NCI-H2171 (cell line): ENCODE measurements at regions not wholly inside any gene's neighbourhood (a gene's known extent, or its start where the extent isn't known, plus 50 kb on each side); places are given as distances from the start of the nearest gene placed in this dataset.
"Not testable (repeated sequence)": the region's sequence is repeated elsewhere in the genome, so short reads cannot be mapped to it uniquely, and the experiment has no call there.

ENCODE experiments used
- DNase-seq: peaks from one replicate; lab custom pipeline; 2025; lab: John Stamatoyannopoulos, UW

DNA sequence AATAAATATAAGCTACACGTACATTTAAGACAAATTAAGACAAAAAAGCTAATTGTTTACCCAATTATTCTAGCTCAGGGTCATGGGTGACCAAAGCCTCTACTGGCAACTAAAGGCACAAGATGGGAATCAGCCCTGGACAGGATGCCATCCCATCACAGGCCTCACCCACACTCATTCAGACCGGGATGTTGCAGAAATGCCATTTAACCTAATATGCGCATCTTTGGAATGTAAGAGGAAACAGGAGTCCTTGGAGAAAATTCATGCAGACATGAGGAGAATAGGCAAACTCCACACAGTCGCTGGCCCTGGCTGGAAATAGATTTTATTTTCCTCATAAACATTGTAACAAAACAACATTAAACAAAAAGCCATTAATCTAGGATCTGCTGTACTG, 2003.8 kb upstream of the CDH9 start:
- DNase-seq: no peak

DNA sequence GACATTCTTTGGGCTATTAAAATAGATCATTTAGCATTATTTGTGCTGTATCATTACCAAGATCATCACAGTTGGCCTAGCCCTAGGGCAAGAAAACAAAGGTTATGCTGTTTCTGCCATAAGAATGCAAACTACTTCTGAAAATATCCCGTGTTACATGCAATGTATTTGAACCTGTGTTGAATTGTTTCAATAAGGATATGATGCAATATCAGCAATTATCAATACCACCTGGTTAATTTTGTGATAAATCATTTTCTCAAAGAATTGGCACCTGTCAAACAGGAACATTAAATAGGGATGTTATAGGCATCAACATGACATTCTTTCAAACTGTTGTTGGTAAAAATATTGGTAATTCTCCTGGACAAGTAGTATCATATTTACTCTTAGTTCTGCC, 2002.0 kb upstream of the CDH9 start:
- no peak for DNase-seq

DNA sequence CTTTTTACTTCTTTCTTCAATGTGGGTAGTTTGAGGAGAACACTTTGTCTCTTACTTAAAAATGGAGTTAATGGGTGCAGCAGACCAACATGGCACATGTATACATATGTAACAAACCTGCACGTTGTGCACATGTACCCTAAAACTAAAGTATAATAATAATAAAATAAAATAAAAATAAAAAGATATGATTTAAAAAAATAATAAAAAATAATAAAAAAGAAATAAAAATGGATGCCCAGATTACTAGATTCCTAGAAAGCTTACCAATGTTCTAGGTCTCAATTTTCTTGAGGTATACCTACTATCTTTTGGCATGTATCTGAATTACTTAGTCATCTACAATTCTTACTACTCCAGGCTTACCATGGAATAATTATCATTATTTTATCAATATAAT, 2001.6 kb upstream of the CDH9 start:
- no peak for DNase-seq

DNA sequence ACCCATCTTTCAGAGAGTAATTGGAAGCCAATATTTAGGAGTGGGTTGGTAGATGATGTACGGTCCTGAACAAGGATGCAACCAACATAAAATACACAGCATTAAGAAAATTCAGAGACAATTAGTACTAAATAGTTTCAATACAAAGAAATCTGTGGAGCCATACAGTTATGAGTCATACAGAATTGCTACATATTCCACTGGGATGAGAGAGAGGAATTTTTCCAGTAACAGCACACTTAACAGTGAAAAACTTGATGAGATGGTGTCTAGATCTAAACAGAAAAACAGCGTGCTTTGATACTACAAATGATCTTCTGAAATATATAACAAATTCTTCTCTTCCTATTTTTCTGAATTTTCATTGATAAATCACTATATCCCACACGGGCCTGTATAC, 1999.3 kb upstream of the CDH9 start:
- no peak for DNase-seq

DNA sequence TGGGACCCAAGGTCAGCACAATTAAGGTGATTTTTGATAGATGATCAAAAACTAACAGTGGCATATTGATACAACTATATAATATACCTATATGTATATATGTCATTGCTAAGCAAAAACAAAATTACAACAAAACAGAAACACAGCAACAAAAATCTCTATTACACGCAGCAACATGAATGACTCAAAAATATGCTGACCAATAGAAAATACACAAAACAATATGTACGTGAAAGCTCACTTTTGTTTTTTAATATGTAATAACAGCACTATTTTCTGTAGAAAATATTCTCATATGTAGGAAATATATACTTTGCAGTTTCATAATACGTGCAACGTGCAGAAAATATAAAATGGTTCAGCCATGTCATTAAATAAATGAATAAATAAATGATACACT, 1985.7 kb upstream of the CDH9 start:
- no peak for DNase-seq

DNA sequence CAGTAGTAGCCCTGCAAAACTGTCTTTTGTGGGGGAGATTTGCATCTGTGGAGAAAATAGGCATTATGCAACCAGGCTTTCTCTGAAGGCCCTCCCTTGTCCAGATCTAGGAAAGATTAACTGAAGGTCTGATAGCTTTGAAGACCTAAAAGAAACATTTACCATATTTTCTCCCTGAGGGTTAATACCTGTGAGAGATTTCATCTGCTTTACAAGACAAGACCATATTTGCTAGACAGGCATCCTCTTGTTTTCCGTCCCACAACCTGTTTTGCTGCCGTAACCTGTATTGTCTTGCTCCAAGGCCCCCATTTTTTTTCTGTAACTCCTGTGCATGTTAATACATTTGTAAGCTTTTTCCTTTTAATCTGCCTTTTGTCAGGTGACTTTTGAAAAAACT, 1985.2 kb upstream of the CDH9 start:
- DNase-seq: no peak

DNA sequence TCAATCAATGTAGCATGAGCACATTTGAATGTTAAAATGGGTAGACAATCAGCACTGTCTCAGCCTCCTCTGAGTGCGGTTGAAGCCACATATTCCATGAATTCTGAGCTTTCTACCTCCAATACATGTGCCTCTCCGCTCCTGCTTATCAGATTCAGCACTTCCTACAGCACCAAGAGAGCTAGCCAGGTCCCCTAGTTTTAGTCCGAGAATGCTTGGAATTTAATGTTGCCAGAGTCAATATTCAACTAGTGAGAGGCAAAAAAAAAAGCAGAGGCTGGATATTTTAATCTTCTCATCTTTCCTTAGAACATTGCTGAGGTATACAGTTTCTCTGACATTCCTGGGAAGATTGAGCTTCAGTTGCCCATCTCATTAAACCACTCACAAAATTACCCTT, 1979.1 kb upstream of the CDH9 start:
- DNase-seq: no peak

DNA sequence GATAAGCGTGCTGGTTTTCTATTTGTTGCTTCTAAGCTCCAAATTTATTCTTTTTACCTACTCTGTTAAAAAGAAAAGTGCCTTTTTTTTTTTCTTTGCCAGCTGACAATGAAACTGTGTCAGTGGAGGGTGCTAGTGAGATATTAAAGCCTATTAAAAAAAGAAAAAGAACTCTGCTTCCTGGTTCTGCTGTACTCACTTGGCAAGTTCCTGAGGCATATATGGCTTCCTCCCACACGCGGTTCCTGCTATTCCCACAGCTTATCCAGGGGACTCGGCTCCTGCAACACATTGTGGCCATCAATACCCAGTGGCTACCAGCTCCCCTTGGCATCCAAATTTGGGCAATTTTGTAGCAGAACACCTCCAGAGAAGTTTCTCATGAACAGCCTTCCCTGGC, 1977.7 kb upstream of the CDH9 start:
- no peak for DNase-seq

DNA sequence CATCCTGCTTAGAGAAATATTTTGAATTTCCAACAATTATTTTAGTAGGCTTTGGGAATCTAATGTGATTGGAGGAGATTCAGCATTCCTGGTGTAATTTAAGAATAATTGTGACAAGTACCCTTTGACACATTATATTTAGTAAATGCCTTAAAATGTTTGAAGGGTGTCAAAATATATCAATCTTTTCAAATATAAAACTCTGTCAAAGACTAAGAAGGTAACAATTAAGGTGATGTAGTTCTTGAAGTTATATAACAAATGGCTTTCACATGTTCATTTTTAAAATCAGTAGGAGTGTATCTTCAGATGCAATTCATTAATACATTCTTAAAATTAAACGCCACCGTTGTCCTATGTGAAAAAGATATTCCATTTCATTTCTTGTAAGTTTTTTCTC, 1977.1 kb upstream of the CDH9 start:
- DNase-seq: no peak

DNA sequence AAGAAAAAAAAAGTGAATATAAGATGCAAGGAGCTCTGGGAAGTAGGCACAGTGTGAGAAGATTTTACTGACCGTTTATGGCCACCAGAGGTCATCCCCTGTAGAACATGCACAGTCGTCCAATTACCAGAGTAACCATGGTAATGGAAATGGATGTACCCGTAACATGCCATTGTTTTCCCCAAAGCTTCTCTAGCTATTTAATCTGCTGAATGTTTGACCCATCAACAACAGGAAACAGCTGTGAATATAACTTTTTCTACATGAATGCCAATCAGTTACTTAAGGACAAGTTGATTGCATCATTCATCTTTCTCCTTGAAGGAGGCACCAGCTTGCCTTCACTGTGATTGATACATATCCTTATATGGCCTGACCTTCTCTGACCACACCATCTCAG, 1967.0 kb upstream of the CDH9 start:
- no peak for DNase-seq

DNA sequence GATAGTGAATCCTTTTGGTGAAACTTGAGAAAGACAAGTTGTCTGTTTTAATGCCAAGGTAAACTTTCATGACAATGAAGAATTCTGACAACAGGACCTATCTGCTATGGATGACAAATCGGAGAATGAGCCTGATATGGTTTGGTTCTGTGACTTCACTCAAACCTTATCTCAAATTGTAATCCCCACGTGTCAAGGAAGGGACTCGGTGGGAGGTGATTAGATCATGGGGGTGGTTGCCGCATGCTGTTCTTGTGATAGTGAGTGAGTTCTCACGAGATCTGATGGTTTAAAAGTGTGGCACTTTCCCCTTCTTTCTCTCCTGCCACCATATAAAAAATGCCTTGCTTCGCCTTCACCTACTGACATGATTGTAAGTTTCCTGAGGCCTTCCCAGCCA, 1964.1 kb upstream of the CDH9 start:
- no peak for DNase-seq

DNA sequence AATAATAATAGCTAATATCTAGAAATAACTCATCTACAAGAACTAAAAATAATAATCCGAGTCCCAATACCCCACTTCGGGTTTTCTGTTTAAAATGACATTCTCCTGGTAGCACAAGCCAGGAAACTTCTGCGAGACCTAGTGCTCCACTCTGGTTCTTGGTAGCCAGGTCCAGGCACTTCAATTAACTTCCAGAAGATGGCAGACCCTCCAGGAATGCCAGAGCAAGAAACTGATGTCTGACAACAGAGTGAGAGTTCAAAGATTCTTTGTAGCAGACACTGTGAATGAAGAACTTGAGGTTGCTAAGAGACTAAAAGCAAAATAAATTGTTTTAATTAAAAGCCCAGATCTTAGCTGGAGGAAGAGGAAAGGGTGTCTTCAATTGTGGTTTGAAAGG, 1963.3 kb upstream of the CDH9 start:
- no peak for DNase-seq

DNA sequence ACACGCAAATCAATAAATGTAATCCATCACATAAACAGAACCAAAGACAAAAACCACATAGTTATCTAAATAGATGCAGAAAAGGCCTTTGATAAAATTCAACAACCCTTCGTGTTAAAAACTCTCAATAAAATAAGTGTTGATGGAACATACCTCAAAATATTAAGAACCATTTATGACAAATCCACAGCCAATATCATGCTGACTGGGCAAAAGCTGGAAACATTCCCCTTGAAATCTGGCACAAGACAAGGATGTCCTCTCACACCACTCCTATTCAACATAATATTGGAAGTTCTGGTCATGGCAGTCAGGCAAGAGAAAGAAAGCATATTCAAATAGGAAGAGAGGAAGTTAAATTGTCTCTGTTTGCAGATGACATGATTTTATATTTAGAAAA, 1946.3 kb upstream of the CDH9 start:
- DNase-seq: no peak

DNA sequence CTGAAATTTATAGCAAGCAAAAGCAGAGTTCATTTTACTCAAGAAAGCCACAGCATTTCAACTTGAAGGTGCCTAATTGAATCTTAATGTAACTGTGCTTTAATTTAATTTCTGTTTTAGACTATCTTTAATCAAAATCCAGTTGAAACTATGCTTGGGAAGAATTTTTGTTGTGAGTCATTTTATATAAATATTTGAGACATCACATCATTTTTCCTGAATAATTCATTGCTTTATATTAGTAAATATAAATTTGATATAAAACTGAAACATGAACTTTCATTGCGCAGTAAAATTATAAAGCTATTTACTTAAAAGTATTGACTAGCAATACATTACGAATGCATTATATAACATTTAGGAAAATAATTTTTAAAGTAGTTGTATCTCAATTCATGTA, 1937.1 kb upstream of the CDH9 start:
- no peak for DNase-seq

DNA sequence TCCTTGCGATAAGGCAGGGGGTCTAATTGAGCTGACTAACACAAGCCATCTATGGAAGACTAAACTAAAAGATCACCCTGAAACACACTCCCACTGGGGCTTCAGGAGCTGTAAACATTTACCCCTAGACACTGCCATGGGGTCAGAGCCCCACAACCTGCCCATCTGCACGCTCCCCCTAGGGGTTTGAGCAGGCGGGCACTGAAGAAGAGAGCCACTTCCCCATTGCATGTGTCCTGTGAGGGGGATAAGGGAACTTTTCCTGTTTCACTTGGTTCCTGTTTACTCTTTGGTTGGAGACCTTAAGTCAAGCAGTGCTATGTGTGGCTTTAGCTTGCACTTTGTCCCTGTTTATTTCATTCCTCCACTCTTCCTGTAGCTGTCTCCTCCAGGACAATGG, 1929.5 kb upstream of the CDH9 start:
- DNase-seq: no peak

DNA sequence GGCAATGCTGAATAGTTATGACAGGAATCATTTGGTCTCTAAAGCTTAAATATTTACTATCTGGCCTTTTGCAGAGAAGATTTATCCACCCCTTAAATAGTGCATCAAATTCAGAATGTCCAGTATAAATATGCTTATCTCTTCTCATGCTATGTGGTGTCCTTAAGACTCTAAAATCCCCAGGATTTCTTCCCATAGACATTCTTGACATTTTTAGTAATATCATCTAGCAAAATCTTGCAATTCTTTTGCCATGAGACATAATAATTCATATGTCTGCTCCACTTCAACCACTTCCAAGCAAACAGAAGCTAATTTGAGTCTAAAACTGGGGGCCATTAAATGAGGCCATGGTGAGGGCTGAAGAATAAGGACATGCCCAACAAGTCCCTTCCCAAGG, 1923.4 kb upstream of the CDH9 start:
- no peak for DNase-seq

DNA sequence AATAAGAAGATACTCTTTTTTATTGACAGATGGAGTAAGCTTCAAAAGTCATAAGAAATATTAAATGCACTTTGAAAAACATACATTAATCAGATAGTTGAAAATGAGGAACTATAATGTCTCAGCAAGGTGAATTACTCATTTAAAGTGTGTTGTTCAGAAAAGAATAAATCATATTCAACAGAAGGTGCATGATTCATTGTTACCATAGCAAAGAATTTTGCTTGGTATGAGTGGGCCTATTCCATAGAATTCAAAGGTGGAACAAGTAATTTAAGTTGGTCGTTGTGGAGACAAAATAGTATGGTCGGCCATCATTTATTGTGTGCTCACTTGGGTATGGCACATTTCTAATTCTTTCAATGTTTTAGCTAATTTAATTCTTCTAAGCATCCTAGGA, 1920.2 kb upstream of the CDH9 start:
- DNase-seq: no peak

DNA sequence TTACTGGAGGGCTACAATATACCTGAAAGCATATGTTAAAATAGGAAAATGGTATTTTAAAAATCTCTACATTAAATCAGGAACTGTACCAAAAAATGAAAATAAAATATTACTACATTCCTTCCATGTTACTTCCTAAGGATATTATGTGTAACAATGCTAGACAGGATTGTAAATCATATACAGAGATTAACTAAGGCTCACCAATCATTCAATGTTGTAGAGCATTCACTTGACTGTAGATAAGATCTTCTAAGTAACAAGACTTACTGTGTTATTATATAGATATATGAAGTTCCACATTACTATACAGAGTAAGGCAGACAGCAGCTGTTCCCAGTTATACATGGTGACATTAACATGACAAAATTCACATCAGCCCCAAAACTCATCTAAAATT, 1919.1 kb upstream of the CDH9 start:
- DNase-seq: no peak

DNA sequence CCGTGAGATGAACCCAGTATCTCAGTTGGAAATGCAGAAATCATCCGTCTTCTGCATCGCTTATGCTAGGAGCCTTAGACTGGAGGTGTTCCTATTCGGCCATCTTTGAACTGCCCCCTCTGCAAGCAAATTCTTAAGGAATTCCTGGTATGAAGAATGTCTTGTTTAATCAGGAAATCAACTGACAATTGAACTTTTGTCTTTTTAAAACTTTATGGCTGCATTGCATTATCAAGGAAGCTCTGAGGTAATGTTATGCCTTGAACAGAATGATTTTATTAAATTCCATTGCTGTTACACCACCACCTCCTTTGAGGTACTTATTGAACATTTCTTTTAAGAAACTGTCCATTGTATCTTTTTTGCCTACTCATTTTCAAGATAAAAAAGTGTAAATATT, 1915.7 kb upstream of the CDH9 start:
- DNase-seq: no peak

DNA sequence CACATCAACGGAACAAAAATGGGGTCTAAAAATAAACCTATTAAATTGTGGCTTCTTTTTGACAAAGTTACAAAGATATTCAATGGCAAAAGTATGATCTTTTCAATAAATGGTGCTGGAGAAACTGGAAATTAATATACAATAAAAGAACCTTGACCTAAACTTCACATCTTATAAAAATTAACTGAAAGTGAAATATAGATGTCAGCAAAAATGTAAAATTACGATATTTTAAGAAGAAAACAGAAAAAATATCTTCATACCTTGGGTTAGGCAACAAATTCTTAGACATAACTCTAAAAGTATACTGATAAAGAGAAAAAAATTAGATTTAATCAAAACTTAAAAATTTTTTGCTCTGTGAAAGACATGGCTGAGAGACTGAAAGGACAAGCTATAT, 1909.5 kb upstream of the CDH9 start:
- DNase-seq: no peak

DNA sequence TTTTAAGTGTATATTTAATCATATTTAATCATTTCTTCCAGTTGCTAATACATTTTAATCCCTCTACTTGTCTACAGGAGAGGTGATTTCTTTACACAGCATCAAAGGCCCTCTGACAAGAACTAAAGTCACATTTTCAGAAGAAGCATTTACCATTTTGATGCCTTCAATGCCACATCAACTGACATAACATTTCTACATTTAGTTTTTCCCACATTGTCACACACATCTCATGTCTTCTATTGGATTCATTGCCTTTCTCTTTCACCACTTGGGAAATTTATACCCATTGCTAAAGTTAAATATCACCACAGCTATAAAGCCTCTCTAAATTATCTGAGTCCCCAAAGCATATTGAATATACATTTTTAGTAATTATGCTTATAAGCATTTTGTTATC, 1907.5 kb upstream of the CDH9 start:
- no peak for DNase-seq

DNA sequence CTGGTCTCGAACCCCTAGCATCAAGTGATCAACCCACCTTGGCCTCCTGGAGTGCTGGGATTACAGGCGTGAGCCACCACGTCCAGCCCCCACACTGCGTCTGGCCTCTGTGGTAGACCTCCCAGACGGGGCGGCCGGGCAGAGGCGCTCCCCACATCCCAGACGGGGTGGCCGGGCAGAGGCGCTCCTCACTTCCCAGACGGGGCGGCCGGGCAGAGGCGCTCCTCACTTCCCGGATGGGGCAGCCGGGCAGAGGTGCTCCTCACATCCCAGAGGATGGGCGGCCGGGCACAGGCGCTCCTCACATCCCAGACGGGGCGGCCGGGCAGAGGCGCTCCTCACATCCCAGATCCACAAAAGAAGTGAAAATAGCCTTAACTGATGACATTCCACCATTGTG, 1891.0 kb upstream of the CDH9 start:
- not testable (repeated sequence) for DNase-seq

DNA sequence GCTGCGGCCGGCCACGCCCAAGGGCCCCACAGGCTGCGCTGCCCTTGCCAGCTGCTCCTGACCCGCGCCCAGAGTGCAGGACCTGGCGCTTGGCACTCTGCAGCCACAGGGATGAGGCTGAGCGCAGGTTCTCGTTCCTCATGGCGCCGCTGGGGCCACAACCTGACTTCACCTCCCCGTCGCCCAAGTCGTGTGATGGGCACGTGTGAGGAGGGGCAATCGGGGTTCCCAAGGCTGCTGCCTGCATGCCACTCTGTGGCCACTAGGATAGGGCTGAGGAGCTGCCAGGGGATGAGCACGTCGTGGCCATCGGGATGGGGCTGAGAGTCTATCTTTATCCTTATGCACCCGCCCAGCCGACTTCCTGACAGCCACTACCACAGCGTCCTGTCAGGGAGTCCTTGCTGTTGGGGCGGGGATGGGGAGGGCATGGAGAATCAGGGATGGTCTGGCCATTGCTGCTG, 1890.0 kb upstream of the CDH9 start:
- not testable (repeated sequence) for DNase-seq

DNA sequence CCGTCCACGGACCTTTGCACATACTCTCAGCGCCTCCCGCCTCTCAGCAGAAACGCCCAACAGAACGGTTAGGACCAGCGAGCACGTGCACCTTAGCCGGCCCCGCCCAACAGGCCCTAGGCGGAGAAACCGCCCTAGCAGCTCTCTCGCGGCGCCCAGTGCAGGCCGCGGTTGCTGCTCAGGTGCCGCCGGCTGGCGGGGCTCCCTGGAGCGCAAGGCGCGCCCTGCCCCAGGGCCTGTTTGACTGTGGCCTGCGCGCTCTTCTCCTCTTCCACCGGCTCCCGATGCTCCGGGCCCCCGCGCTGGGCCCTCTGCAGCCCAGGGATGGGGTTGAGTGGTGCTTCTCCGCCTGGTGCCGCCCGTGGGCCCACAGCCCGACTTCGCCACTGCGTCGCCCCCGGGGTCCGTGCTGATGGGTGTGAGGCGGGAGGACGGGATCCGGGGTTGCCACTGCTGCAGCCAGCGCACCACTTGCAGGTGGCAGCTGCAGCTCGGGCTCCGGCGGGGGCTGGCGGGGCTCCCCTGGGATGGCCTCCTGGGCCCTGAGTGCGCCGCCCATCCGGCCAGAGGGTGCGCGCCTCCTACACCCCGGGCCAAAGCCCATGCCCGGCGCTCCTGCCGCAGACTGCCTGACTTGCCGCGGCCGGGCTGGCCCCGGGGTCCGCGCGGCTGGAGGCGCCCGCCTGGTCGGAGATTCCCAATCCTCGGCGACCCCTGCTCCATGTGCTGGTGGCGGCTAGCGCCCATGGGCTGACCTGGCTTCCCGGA, 1889.4 kb upstream of the CDH9 start:
- DNase-seq: no peak

DNA sequence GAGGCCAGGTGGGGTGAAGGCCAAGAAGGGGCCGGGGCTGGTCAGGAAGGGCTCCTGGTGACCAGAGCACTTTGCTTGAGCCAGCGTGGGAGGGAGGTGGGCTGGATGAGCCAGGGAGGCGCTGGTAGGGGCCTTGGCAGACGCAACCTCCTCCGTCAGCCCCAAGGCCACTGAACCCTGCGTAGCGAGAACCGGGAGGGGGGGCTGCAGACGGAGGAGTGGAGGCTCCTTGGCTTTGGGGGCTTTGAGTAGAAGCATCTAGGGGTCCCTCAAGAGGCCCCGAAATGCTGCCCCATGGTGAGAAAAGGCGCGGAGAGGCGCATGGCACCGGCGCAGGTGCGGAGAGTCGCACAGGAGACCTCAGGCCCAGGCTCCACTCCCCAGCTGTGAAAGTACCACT, 1888.0 kb upstream of the CDH9 start:
- no peak for DNase-seq
